CD14-positive monocyte (primary cell): ENCODE measurements at regions not wholly inside any gene's neighbourhood (a gene's known extent, or its start where the extent isn't known, plus 50 kb on each side); places are given as distances from the start of the nearest gene placed in this dataset.

Experiments
- DNase-seq, 3 donors: peaks; one replicate each; pipeline ENCODE4 v3.0.0-alpha.2; 2011 to 2022
- H2AFZ ChIP-seq: 2 replicates; pipeline ENCODE4 v1.6.0; 2012; ENCODE audit warnings: mild to moderate bottlenecking, low read depth, low read length, inconsistent platforms; ENCODE audit not compliant: insufficient read depth, poor library complexity, severe bottlenecking
- H3K27ac ChIP-seq, 2 donors: 1 replicate in 1 of 2; 2 replicates in 1 of 2; pipeline ENCODE4 v1.5.1; 2012 to 2013; ENCODE audit warnings: low read length in 2 of 2, control low read depth in 1 of 2, inconsistent platforms in 1 of 2, low read depth in 1 of 2, mild to moderate bottlenecking in 1 of 2
- H3K27me3 ChIP-seq, 2 donors: one replicate each; pipeline versions ENCODE4 v1.6.0 to v1.6.1; 2011 to 2013; ENCODE audit warnings: low read length in 2 of 2; ENCODE audit not compliant: control insufficient read depth in 2 of 2, insufficient read depth in 2 of 2
- H3K36me3 ChIP-seq, 2 donors: replicated peaks in 1 of 2; 1 replicate in 1 of 2; 2 replicates in 1 of 2; pipeline versions ENCODE4 v1.5.1 to v1.6.1; 2012 to 2013; ENCODE audit warnings: low read length in 2 of 2, control low read depth in 1 of 2, inconsistent platforms in 1 of 2, mild to moderate bottlenecking in 1 of 2; ENCODE audit not compliant: insufficient read depth in 2 of 2, control insufficient read depth in 1 of 2
- H3K4me1 ChIP-seq, 2 donors: 1 replicate in 1 of 2; 2 replicates in 1 of 2; pipeline versions ENCODE4 v1.5.1 to v1.6.1; 2012 to 2013; ENCODE audit warnings: low read length in 2 of 2, control low read depth in 1 of 2, inconsistent platforms in 1 of 2, mild to moderate bottlenecking in 1 of 2, moderate library complexity in 1 of 2; ENCODE audit not compliant: insufficient read depth in 2 of 2, control insufficient read depth in 1 of 2
- H3K4me2 ChIP-seq: replicated peaks from 2 replicates; pipeline ENCODE3; 2012; ENCODE audit warnings: low read length, moderate library complexity, mild to moderate bottlenecking; ENCODE audit not compliant: poor library complexity, severe bottlenecking; ENCODE audit errors: extremely low read depth
- H3K4me3 ChIP-seq, 3 experiments: fragments of 200-600 bp in 1 of 3; sonication (generic) in 1 of 3; replicated peaks in 1 of 3; 1 replicate in 2 of 3; 2 replicates in 1 of 3; pipeline ENCODE4 v1.5.1; 2011 to 2013; ENCODE audit warnings: low read length in 3 of 3, mild to moderate bottlenecking in 3 of 3, control low read depth in 2 of 3, low read depth in 2 of 3, inconsistent platforms in 1 of 3, moderate library complexity in 1 of 3
- H3K79me2 ChIP-seq: 2 replicates; pipeline ENCODE4 v1.6.0; 2012; ENCODE audit warnings: mild to moderate bottlenecking, control low read depth, inconsistent platforms, low read length, moderate library complexity; ENCODE audit not compliant: insufficient read depth
- H3K9ac ChIP-seq: 2 replicates; pipeline ENCODE4 v1.6.0; 2017; ENCODE audit warnings: low read length, mild to moderate bottlenecking; ENCODE audit not compliant: insufficient read depth, poor library complexity, severe bottlenecking
- H3K9me3 ChIP-seq, 2 donors: replicated peaks in 1 of 2; 1 replicate in 1 of 2; 2 replicates in 1 of 2; pipeline versions ENCODE4 v1.5.1 to v1.6.1; 2012 to 2013; ENCODE audit warnings: low read length in 2 of 2, control low read depth in 1 of 2; ENCODE audit not compliant: control insufficient read depth in 1 of 2, insufficient read depth in 1 of 2
- H4K20me1 ChIP-seq: 2 replicates; pipeline ENCODE4 v1.6.0; 2012; ENCODE audit warnings: mild to moderate bottlenecking, low read length, control low read depth, moderate library complexity; ENCODE audit not compliant: insufficient read depth
- H3K27ac Mint-ChIP-seq, 7 donors: one replicate each; pipeline ENCODE4 v1.8.0; 2020; ENCODE audit warnings: mild to moderate bottlenecking in 7 of 7, mixed read lengths in 7 of 7, moderate library complexity in 6 of 7, inconsistent platforms in 2 of 7
- H3K27me3 Mint-ChIP-seq, 3 donors: one replicate each; pipeline ENCODE4 v1.8.0; 2021 to 2022; ENCODE audit warnings: low read depth in 3 of 3, mild to moderate bottlenecking in 3 of 3, mixed read lengths in 3 of 3, moderate library complexity in 3 of 3, inconsistent platforms in 1 of 3
- H3K36me3 Mint-ChIP-seq, 2 donors: one replicate each; pipeline ENCODE4 v1.8.0; 2020; ENCODE audit warnings: mixed read lengths in 2 of 2, inconsistent platforms in 1 of 2, mild to moderate bottlenecking in 1 of 2
- H3K4me1 Mint-ChIP-seq: one replicate; pipeline ENCODE4 v1.8.0; 2020; ENCODE audit warnings: mild to moderate bottlenecking, mixed read lengths
- H3K4me3 Mint-ChIP-seq, 2 donors: one replicate each; pipeline ENCODE4 v1.8.0; 2020; ENCODE audit warnings: mild to moderate bottlenecking in 2 of 2, mixed read lengths in 2 of 2, moderate library complexity in 1 of 2
- H3K9me3 Mint-ChIP-seq, 7 donors: one replicate each; pipeline ENCODE4 v1.8.0; 2020 to 2022; ENCODE audit warnings: mixed read lengths in 7 of 7, mild to moderate bottlenecking in 6 of 7, moderate library complexity in 6 of 7, inconsistent platforms in 2 of 7
- WGBS: methylation state at CpG from one replicate; pipeline ENCODE4 v1.1.5; 2013; ENCODE audit warnings: missing lambda C conversion rate; ENCODE audit not compliant: insufficient coverage; 5-methylcytosine and 5-hydroxymethylcytosine counted together
- intact Hi-C, 2 donors: fragments of 100-400 bp; cut with micrococcal nuclease; formaldehyde crosslinking; loops; one replicate each; pipeline versions ENCODE4 v1.15.0 to v1.15.1; 2023
- TF ChIP-seq, protein P1 (sequence below): fragments of 200-600 bp; IDR thresholded peaks from one replicate; pipeline ENCODE4 v1.8.0; 2022; ENCODE audit warnings: antibody characterized with exemption, mild to moderate bottlenecking

DNA sequence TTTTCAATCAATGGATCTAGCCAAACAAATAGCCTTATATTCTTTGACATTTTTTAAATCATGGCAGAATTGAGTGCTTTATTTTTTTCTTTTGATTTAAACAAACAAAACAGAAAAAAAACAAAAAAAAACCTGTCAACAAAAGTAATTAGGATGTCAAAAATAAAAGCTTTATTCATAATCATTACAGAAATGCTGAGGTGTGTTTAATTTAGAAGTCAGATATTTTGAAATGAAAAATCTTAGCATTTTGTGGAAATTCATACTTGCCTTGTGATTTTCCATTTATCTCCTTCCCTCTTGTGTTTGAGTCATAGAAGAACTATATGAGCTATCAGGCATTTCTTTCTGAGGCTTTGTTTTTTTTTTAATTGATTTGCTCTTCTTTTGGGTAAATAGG is 387.0 kb upstream of the STXBP6 start:
- no peaks in the 10 kb centered on the region for H3K27me3 ChIP-seq
- H2AFZ ChIP-seq = no peak overlapping the region
- peaks cover 0 to 6% (median 1%) of the 10 kb centered on the region in 7 donors for H3K9me3 Mint-ChIP-seq
- TF ChIP-seq, protein P1, sequence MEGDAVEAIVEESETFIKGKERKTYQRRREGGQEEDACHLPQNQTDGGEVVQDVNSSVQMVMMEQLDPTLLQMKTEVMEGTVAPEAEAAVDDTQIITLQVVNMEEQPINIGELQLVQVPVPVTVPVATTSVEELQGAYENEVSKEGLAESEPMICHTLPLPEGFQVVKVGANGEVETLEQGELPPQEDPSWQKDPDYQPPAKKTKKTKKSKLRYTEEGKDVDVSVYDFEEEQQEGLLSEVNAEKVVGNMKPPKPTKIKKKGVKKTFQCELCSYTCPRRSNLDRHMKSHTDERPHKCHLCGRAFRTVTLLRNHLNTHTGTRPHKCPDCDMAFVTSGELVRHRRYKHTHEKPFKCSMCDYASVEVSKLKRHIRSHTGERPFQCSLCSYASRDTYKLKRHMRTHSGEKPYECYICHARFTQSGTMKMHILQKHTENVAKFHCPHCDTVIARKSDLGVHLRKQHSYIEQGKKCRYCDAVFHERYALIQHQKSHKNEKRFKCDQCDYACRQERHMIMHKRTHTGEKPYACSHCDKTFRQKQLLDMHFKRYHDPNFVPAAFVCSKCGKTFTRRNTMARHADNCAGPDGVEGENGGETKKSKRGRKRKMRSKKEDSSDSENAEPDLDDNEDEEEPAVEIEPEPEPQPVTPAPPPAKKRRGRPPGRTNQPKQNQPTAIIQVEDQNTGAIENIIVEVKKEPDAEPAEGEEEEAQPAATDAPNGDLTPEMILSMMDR = no peak
- no peaks in the 10 kb centered on the region for H3K79me2 ChIP-seq
- DNase-seq = no peak
- H3K36me3 Mint-ChIP-seq = no peaks in the 10 kb centered on the region
- no peaks in the 10 kb centered on the region for H3K9me3 ChIP-seq
- no peak overlapping the region for H3K9ac ChIP-seq
- H3K27me3 Mint-ChIP-seq = peaks cover 0 to 3% (median 1%) of the 10 kb centered on the region in 3 donors
- H3K4me2 ChIP-seq = no peak overlapping the region
- no peak overlapping the region for H3K4me3 ChIP-seq
- H3K4me1 Mint-ChIP-seq = no peaks in the 10 kb centered on the region
- H4K20me1 ChIP-seq = no peaks in the 10 kb centered on the region
- no peak overlapping the region for H3K27ac ChIP-seq
- no peak overlapping the region for H3K4me3 Mint-ChIP-seq
- no peaks in the 10 kb centered on the region for H3K36me3 ChIP-seq
- H3K27ac Mint-ChIP-seq = no peak overlapping the region
- intact Hi-C loops = no loop called here
- no peaks in the 10 kb centered on the region for H3K4me1 ChIP-seq

- H3K79me2 ChIP-seq = no peaks in the 10 kb centered on the region
- H3K4me3 ChIP-seq = no peak overlapping the region
- H3K27me3 ChIP-seq = no peaks in the 10 kb centered on the region
- H3K4me2 ChIP-seq = no peak overlapping the region
- Mint-ChIP-seq H3K9me3 (peaks cover 0 to 6% (median 1%) of the 10 kb centered on the region in 7 donors), H3K4me3 (no peak overlapping the region), H3K36me3 (no peaks in the 10 kb centered on the region), H3K4me1 (no peaks in the 10 kb centered on the region), H3K27ac (no peak overlapping the region), H3K27me3 (peaks cover 0 to 3% (median 1%) of the 10 kb centered on the region in 3 donors)
- TF ChIP-seq, protein P1 = no peak
- no peaks in the 10 kb centered on the region for H4K20me1 ChIP-seq
- no peaks in the 10 kb centered on the region for H3K36me3 ChIP-seq
- intact Hi-C loops = no loop called here
- H3K27ac ChIP-seq = no peak overlapping the region
- no peaks in the 10 kb centered on the region for H3K9me3 ChIP-seq
- H3K4me1 ChIP-seq = no peaks in the 10 kb centered on the region
- H2AFZ ChIP-seq = no peak overlapping the region
- DNase-seq = no peak
- H3K9ac ChIP-seq = no peak overlapping the region
- no CpG with 5 or more reads among the region's 2 CpGs for WGBS
These were observed 386.4 kb upstream of the STXBP6 start for GRCh38 chr14:25436288-25436875.
